ENCODE measurements at regions not wholly inside any gene's neighbourhood (a gene's known extent, or its start where the extent isn't known, plus 50 kb on each side); places are given as distances from the start of the nearest gene placed in this dataset.

GRCh38 chr3:150020527-150020926 is 49.8 kb upstream of the PFN2 start:
- TF ChIP-seq EZH2 (IDR thresholded peaks at IDR 0.05; ENCODE audit: low read length, missing control alignments), result no peak
- TF ChIP-seq, protein P1, sequence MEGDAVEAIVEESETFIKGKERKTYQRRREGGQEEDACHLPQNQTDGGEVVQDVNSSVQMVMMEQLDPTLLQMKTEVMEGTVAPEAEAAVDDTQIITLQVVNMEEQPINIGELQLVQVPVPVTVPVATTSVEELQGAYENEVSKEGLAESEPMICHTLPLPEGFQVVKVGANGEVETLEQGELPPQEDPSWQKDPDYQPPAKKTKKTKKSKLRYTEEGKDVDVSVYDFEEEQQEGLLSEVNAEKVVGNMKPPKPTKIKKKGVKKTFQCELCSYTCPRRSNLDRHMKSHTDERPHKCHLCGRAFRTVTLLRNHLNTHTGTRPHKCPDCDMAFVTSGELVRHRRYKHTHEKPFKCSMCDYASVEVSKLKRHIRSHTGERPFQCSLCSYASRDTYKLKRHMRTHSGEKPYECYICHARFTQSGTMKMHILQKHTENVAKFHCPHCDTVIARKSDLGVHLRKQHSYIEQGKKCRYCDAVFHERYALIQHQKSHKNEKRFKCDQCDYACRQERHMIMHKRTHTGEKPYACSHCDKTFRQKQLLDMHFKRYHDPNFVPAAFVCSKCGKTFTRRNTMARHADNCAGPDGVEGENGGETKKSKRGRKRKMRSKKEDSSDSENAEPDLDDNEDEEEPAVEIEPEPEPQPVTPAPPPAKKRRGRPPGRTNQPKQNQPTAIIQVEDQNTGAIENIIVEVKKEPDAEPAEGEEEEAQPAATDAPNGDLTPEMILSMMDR (conservative IDR thresholded peaks at IDR 0.05 in 1 of 2, IDR thresholded peaks at IDR 0.05 in 1 of 2; ENCODE audit: low read depth in 1 of 2, low read length in 2 of 2), result no peak

All from fibroblast of lung (primary cell).